ENCODE measurements at regions not wholly inside any gene's neighbourhood (a gene's known extent, or its start where the extent isn't known, plus 50 kb on each side); places are given as distances from the start of the nearest gene placed in this dataset.

- Histone ChIP-seq H3K9me3 (ENCODE audit: control insufficient read depth, insufficient read depth, low read depth, low read length) (no peaks in the 10 kb centered on the region), H3K36me3 (ENCODE audit: control insufficient read depth, insufficient read depth, low read length) (no peaks in the 10 kb centered on the region), H3K4me2 (ENCODE audit: extremely low read depth, insufficient read depth, low read length) (no peak overlapping the region), H3K27ac (ENCODE audit: insufficient read depth, low read length) (no peak overlapping the region), H3K79me2 (ENCODE audit: control insufficient read depth, insufficient read depth, low read length) (no peaks in the 10 kb centered on the region), H2AFZ (ENCODE audit: low read length) (no peak overlapping the region), H3K27me3 (ENCODE audit: control insufficient read depth, insufficient read depth, low read length) (peaks cover 2% of the 10 kb centered on the region), H3K9ac (ENCODE audit: insufficient read depth, low read length) (no peak overlapping the region), H4K20me1 (ENCODE audit: control insufficient read depth, extremely low read depth, insufficient read depth, low read length) (no peaks in the 10 kb centered on the region), H3K4me3 (replicated peaks in 1 of 4; ENCODE audit: control extremely low read depth in 1 of 4, insufficient read depth in 1 of 4, low read depth in 3 of 4, low read length in 4 of 4) (no peak overlapping the region), H3K4me1 (ENCODE audit: control insufficient read depth, extremely low read depth, insufficient read depth, low read length) (no peaks in the 10 kb centered on the region)
- no peak for DNase-seq (ENCODE audit: low read depth in 2 of 2)
- TF ChIP-seq CTCF (conservative IDR thresholded peaks at IDR 0.05 in 1 of 2, IDR thresholded peaks at IDR 0.05 in 1 of 2; ENCODE audit: low read depth in 1 of 2, low read length in 2 of 2) (no peak), EZH2 (IDR thresholded peaks at IDR 0.05; ENCODE audit: low read length, missing control alignments) (no peak)
Observed at GRCh38 chr9:96128880-96129279, 173.1 kb downstream of the HSD17B3 start.

- Histone ChIP-seq H3K4me3 (replicated peaks in 1 of 4; ENCODE audit: control extremely low read depth in 1 of 4, insufficient read depth in 1 of 4, low read depth in 3 of 4, low read length in 4 of 4) (no peak overlapping the region), H3K27me3 (ENCODE audit: control insufficient read depth, insufficient read depth, low read length) (no peaks in the 10 kb centered on the region), H4K20me1 (ENCODE audit: control insufficient read depth, extremely low read depth, insufficient read depth, low read length) (no peaks in the 10 kb centered on the region), H3K79me2 (ENCODE audit: control insufficient read depth, insufficient read depth, low read length) (no peaks in the 10 kb centered on the region), H3K36me3 (ENCODE audit: control insufficient read depth, insufficient read depth, low read length) (no peaks in the 10 kb centered on the region), H3K9ac (ENCODE audit: insufficient read depth, low read length) (no peak overlapping the region), H3K4me2 (ENCODE audit: extremely low read depth, insufficient read depth, low read length) (no peak overlapping the region), H2AFZ (ENCODE audit: low read length) (no peak overlapping the region), H3K9me3 (ENCODE audit: control insufficient read depth, insufficient read depth, low read depth, low read length) (no peaks in the 10 kb centered on the region), H3K27ac (ENCODE audit: insufficient read depth, low read length) (no peak overlapping the region), H3K4me1 (ENCODE audit: control insufficient read depth, extremely low read depth, insufficient read depth, low read length) (no peaks in the 10 kb centered on the region)
- peak in 1 of 2 donors; percentile 81 for DNase-seq (ENCODE audit: low read depth in 2 of 2)
- TF ChIP-seq CTCF (conservative IDR thresholded peaks at IDR 0.05 in 1 of 2, IDR thresholded peaks at IDR 0.05 in 1 of 2; ENCODE audit: low read depth in 1 of 2, low read length in 2 of 2) (no peak), EZH2 (IDR thresholded peaks at IDR 0.05; ENCODE audit: low read length, missing control alignments) (no peak)
Observed at GRCh38 chr9:96126321-96126881, 175.6 kb downstream of the HSD17B3 start.

- Histone ChIP-seq H3K4me3 (replicated peaks in 1 of 4; ENCODE audit: control extremely low read depth in 1 of 4, insufficient read depth in 1 of 4, low read depth in 3 of 4, low read length in 4 of 4) (no peak overlapping the region), H3K9ac (ENCODE audit: insufficient read depth, low read length) (no peak overlapping the region), H3K4me2 (ENCODE audit: extremely low read depth, insufficient read depth, low read length) (no peak overlapping the region), H3K4me1 (ENCODE audit: control insufficient read depth, extremely low read depth, insufficient read depth, low read length) (no peaks in the 10 kb centered on the region), H3K36me3 (ENCODE audit: control insufficient read depth, insufficient read depth, low read length) (no peaks in the 10 kb centered on the region), H3K27me3 (ENCODE audit: control insufficient read depth, insufficient read depth, low read length) (no peaks in the 10 kb centered on the region), H3K27ac (ENCODE audit: insufficient read depth, low read length) (no peak overlapping the region), H3K9me3 (ENCODE audit: control insufficient read depth, insufficient read depth, low read depth, low read length) (no peaks in the 10 kb centered on the region), H3K79me2 (ENCODE audit: control insufficient read depth, insufficient read depth, low read length) (no peaks in the 10 kb centered on the region), H2AFZ (ENCODE audit: low read length) (no peak overlapping the region), H4K20me1 (ENCODE audit: control insufficient read depth, extremely low read depth, insufficient read depth, low read length) (no peaks in the 10 kb centered on the region)
- DNase-seq (ENCODE audit: low read depth in 2 of 2): no peak
- TF ChIP-seq EZH2 (IDR thresholded peaks at IDR 0.05; ENCODE audit: low read length, missing control alignments): no peak
- TF ChIP-seq CTCF (conservative IDR thresholded peaks at IDR 0.05 in 1 of 2, IDR thresholded peaks at IDR 0.05 in 1 of 2; ENCODE audit: low read depth in 1 of 2, low read length in 2 of 2): no peak
Observed at GRCh38 chr9:96125624-96126023, 176.4 kb downstream of the HSD17B3 start.
